Ishikawa (cell line): ENCODE measurements at regions not wholly inside any gene's neighbourhood (a gene's known extent, or its start where the extent isn't known, plus 50 kb on each side); places are given as distances from the start of the nearest gene placed in this dataset.

ENCODE experiments used
- CEBPB ChIP-seq: IDR thresholded peaks from 2 replicates; pipeline ENCODE4 v1.6.1; 2012
- CREB1 ChIP-seq: IDR thresholded peaks from 2 replicates; pipeline ENCODE4 v1.6.1; 2012; ENCODE audit warnings: low read depth
- EGR1 ChIP-seq: IDR thresholded peaks from 2 replicates; pipeline ENCODE4 v1.6.1; 2012
- EP300 ChIP-seq: IDR thresholded peaks from 2 replicates; pipeline ENCODE4 v1.6.1; 2012; ENCODE audit warnings: borderline replicate concordance
- FOXM1 ChIP-seq: IDR thresholded peaks from 2 replicates; pipeline ENCODE4 v1.6.1; 2012; ENCODE audit warnings: low read depth, borderline replicate concordance
- NFIC ChIP-seq: IDR thresholded peaks from 2 replicates; pipeline ENCODE4 v1.6.1; 2012
- RAD21 ChIP-seq: IDR thresholded peaks from 2 replicates; pipeline ENCODE4 v1.6.1; 2012; ENCODE audit warnings: low read depth
- TAF1 ChIP-seq: IDR thresholded peaks from 2 replicates; pipeline ENCODE4 v1.6.1; 2012; ENCODE audit warnings: low read depth, mild to moderate bottlenecking
- TCF12 ChIP-seq: IDR thresholded peaks from 2 replicates; pipeline ENCODE4 v1.6.1; 2012; ENCODE audit warnings: low read depth
- TEAD4 ChIP-seq: IDR thresholded peaks from 2 replicates; pipeline ENCODE4 v1.6.1; 2012
- YY1 ChIP-seq: IDR thresholded peaks from 2 replicates; pipeline ENCODE4 v1.6.1; 2012; ENCODE audit warnings: low read depth
- ZBTB7A ChIP-seq: IDR thresholded peaks from 2 replicates; pipeline ENCODE4 v1.6.1; 2012; ENCODE audit warnings: low read depth
- TF ChIP-seq, protein P1 (sequence below): IDR thresholded peaks from 2 replicates; pipeline ENCODE4 v1.6.1; 2012; ENCODE audit warnings: low read depth, mild to moderate bottlenecking
- TF ChIP-seq, protein P2 (sequence below): IDR thresholded peaks from 2 replicates; pipeline ENCODE4 v1.6.1; 2012
- TF ChIP-seq, protein P3 (sequence below): IDR thresholded peaks from 2 replicates; pipeline ENCODE4 v1.6.1; 2012

DNA sequence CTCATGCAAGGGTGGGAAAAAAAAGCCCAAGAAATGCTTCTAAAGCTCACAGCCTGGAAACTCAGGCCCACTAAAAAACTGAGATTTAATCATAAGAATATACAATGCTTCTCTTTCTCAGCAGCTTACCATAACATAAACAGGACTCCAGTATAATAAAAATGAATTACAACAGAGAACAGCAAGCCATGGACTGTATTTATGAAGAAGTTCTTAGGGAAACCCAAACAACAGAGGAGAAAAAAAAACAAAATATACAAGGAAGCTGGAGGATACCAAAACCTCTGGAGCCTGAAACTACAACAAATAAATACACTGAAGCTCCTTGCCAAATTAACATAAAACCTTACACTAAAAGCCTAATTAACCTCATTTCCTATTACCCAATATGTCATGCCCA lies 187.8 kb downstream of the RDH14 start:
- TF ChIP-seq RAD21 (no peak), TCF12 (no peak), ZBTB7A (no peak), CEBPB (no peak), TAF1 (no peak), YY1 (no peak), EP300 (no peak)
- TF ChIP-seq, protein P1, sequence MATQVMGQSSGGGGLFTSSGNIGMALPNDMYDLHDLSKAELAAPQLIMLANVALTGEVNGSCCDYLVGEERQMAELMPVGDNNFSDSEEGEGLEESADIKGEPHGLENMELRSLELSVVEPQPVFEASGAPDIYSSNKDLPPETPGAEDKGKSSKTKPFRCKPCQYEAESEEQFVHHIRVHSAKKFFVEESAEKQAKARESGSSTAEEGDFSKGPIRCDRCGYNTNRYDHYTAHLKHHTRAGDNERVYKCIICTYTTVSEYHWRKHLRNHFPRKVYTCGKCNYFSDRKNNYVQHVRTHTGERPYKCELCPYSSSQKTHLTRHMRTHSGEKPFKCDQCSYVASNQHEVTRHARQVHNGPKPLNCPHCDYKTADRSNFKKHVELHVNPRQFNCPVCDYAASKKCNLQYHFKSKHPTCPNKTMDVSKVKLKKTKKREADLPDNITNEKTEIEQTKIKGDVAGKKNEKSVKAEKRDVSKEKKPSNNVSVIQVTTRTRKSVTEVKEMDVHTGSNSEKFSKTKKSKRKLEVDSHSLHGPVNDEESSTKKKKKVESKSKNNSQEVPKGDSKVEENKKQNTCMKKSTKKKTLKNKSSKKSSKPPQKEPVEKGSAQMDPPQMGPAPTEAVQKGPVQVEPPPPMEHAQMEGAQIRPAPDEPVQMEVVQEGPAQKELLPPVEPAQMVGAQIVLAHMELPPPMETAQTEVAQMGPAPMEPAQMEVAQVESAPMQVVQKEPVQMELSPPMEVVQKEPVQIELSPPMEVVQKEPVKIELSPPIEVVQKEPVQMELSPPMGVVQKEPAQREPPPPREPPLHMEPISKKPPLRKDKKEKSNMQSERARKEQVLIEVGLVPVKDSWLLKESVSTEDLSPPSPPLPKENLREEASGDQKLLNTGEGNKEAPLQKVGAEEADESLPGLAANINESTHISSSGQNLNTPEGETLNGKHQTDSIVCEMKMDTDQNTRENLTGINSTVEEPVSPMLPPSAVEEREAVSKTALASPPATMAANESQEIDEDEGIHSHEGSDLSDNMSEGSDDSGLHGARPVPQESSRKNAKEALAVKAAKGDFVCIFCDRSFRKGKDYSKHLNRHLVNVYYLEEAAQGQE: no peak
- TF ChIP-seq, protein P2, sequence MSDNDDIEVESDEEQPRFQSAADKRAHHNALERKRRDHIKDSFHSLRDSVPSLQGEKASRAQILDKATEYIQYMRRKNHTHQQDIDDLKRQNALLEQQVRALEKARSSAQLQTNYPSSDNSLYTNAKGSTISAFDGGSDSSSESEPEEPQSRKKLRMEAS: no peak

DNA sequence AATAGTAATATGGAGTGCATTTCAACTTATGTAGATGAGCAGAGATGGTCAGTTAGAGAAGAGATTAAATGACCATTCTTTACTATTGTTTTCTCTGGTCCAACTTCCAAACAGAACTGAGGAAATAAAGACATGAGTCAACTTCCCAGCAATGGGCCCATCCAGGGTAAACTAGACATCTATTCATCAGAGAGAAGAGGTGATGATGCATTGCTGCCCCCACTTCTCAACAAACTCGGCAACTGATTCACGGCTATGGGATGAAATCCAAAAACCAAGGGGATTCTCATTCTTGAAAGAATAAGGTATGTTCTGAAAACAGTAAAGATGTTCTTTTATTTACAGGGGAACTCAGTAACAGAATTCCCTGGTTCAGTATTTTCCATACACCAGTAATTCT lies 190.7 kb downstream of the RDH14 start:
- TF ChIP-seq FOXM1: no peak
- no peak for TF ChIP-seq EP300
- TF ChIP-seq YY1: no peak
- TF ChIP-seq CREB1: no peak
- TF ChIP-seq TEAD4: no peak
- TF ChIP-seq, protein P2: no peak
- TF ChIP-seq NFIC: no peak
- TF ChIP-seq, protein P3, sequence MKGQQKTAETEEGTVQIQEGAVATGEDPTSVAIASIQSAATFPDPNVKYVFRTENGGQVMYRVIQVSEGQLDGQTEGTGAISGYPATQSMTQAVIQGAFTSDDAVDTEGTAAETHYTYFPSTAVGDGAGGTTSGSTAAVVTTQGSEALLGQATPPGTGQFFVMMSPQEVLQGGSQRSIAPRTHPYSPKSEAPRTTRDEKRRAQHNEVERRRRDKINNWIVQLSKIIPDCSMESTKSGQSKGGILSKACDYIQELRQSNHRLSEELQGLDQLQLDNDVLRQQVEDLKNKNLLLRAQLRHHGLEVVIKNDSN: no peak
- no peak for TF ChIP-seq TAF1
- TF ChIP-seq EGR1: no peak
- TF ChIP-seq, protein P1: no peak
- no peak for TF ChIP-seq RAD21
- no peak for TF ChIP-seq ZBTB7A
- no peak for TF ChIP-seq CEBPB
- no peak for TF ChIP-seq TCF12

DNA sequence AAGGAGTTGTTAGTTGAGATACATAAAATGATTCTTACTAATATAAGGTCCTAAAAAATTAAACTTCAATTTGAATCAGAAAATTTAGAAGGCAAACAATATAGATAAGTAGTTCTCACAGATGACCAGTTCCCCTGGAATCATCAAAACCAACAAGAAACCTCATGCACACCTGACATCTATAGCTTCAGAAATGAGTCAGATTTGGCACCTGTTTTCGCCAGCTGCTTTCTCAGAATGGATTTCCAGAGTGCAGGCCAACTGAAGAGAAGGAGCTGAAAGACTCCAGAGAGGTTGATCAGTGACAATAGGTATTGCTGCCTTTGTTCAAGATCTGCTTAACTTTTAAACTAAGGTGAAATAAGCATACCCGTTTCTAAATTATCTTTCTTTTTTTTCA lies 192.4 kb downstream of the RDH14 start:
- TF ChIP-seq CEBPB: no peak
- no peak for TF ChIP-seq FOXM1
- no peak for TF ChIP-seq TEAD4
- no peak for TF ChIP-seq RAD21
- no peak for TF ChIP-seq CREB1
- TF ChIP-seq, protein P3: no peak
- TF ChIP-seq NFIC: no peak
- TF ChIP-seq TAF1: no peak
- TF ChIP-seq, protein P1: no peak

DNA sequence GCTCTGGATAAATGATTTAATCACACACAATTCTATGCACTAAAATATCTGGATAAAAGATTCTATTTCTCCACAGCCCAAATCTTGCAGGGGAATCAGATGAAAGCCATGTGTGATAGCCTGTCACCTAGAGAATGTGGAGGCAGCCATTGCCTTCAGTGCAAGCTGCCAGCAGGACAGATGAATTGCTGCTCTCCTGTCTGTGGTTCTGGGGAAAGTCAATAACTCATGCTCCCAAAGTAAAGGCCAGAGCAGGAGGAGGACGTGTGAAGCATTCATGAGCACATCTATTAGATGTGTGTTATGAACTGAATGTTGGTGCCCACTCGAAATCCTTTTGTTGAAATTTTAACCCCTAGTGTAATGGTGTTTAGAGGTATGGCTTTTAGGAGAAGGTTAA lies 195.1 kb downstream of the RDH14 start:
- TF ChIP-seq TAF1 (no peak), ZBTB7A (no peak), CREB1 (no peak)

DNA sequence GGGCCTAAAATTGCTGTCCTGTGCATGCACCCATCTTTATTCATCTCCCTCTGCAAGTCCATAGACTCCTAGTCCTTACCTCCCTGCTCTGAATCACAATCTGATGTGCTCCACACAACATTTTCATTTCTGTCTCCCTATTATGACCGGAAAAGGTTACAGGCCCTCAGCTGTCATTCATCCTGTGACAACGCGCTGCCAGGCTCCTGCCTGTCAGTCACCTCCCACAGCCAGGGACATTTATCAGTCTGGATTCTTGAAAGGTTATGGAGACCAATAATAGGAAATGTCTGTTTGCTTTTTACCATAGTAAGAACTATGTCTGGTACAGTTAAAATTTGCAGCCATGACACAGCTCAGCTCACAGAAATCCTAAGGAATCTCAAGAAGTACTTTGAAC lies 197.1 kb downstream of the RDH14 start:
- TF ChIP-seq CREB1 (no peak), TAF1 (no peak), EP300 (no peak), FOXM1 (no peak), NFIC (no peak), YY1 (no peak), RAD21 (no peak), TCF12 (no peak), ZBTB7A (no peak), TEAD4 (no peak), CEBPB (no peak), EGR1 (no peak)
- TF ChIP-seq, protein P3: no peak
- TF ChIP-seq, protein P2: no peak
- TF ChIP-seq, protein P1: no peak
